Gastroesophageal sphincter (tissue), 4 donors: ENCODE measurements at regions not wholly inside any gene's neighbourhood (a gene's known extent, or its start where the extent isn't known, plus 50 kb on each side); places are given as distances from the start of the nearest gene placed in this dataset.

Experiments
- ATAC-seq: fragments of 150-250 bp; one replicate; pipeline ENCODE4 v1.9.1; 2016; ENCODE audit warnings: mild to moderate bottlenecking, moderate library complexity
- H3K27ac ChIP-seq, 4 donors: fragments of 200-600 bp; sonication (generic) in 3 of 4; 1 replicate in 3 of 4; 2 replicates in 1 of 4; pipeline ENCODE4 v1.5.1; 2016 to 2019
- H3K27me3 ChIP-seq: fragments of 200-600 bp; sonication (generic); one replicate; pipeline ENCODE4 v1.5.1; 2019
- H3K36me3 ChIP-seq, 2 donors: fragments of 200-600 bp; sonication (generic); one replicate each; pipeline ENCODE4 v1.5.1; 2019; ENCODE audit warnings: control low read depth in 1 of 2
- H3K4me1 ChIP-seq, 3 donors: fragments of 200-600 bp; sonication (generic); 1 replicate in 2 of 3; 2 replicates in 1 of 3; pipeline ENCODE4 v1.5.1; 2016 to 2019; ENCODE audit warnings: control low read depth in 2 of 3
- H3K4me3 ChIP-seq, 2 donors: fragments of 200-600 bp; sonication (generic); one replicate each; pipeline ENCODE4 v1.5.1; 2019; ENCODE audit warnings: mild to moderate bottlenecking in 1 of 2, moderate library complexity in 1 of 2
- H3K9me3 ChIP-seq, 3 donors: fragments of 200-600 bp; sonication (generic); one replicate each; pipeline ENCODE4 v1.5.1; 2017 to 2019; ENCODE audit warnings: control low read depth in 2 of 3
- EP300 ChIP-seq: sonication (generic); formaldehyde crosslinking; IDR thresholded peaks from one replicate; pipeline ENCODE4 v1.6.1; 2017; ENCODE audit warnings: antibody characterized with exemption, mild to moderate bottlenecking
- POLR2A ChIP-seq, 2 donors: fragments of 450-650 bp; IDR thresholded peaks; one replicate each; pipeline ENCODE4 v1.6.1; 2017; ENCODE audit warnings: antibody characterized with exemption in 2 of 2, mild to moderate bottlenecking in 2 of 2, moderate library complexity in 1 of 2
- POLR2AphosphoS5 ChIP-seq: sonication (generic); formaldehyde crosslinking; IDR thresholded peaks from one replicate; pipeline ENCODE4 v1.6.1; 2017; ENCODE audit warnings: antibody characterized with exemption
- WGBS, 2 donors: methylation state at CpG; one replicate each; pipeline ENCODE4 v1.1.5; 2018; ENCODE audit warnings: low coverage in 1 of 2; 5-methylcytosine and 5-hydroxymethylcytosine counted together
- TF ChIP-seq, protein P1 (sequence below), 4 experiments: fragments of 200-600 bp in 2 of 4; fragments of 450-650 bp in 2 of 4; sonication (generic) in 1 of 4; IDR thresholded peaks; one replicate each; pipeline ENCODE4 v1.5.1; 2017 to 2019; ENCODE audit warnings: antibody characterized with exemption in 4 of 4, mild to moderate bottlenecking in 2 of 4, moderate library complexity in 2 of 4

DNA sequence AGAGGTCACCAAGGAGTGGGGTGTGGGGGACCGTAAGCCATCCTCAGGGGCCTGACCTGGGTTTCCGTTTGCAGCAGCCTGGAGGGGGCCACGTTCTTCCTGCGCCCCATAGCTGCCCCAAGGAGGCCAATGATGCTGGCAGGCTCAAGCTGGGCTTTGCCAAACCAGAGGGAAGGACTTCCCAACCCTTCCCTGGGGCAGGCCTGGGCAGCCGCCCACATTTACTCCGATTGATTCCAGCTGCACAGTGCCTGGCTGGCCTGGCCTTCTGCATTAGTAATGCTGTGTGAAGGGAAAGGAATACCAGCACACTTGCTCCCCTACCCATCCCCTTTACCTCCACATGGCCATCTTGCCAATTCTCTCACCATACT is 360.6 kb upstream of the SLC14A2 start:
- peak; percentile 57 for ATAC-seq
- no peak for TF ChIP-seq POLR2A (IDR thresholded peaks at IDR 0.05)
- TF ChIP-seq, protein P1, sequence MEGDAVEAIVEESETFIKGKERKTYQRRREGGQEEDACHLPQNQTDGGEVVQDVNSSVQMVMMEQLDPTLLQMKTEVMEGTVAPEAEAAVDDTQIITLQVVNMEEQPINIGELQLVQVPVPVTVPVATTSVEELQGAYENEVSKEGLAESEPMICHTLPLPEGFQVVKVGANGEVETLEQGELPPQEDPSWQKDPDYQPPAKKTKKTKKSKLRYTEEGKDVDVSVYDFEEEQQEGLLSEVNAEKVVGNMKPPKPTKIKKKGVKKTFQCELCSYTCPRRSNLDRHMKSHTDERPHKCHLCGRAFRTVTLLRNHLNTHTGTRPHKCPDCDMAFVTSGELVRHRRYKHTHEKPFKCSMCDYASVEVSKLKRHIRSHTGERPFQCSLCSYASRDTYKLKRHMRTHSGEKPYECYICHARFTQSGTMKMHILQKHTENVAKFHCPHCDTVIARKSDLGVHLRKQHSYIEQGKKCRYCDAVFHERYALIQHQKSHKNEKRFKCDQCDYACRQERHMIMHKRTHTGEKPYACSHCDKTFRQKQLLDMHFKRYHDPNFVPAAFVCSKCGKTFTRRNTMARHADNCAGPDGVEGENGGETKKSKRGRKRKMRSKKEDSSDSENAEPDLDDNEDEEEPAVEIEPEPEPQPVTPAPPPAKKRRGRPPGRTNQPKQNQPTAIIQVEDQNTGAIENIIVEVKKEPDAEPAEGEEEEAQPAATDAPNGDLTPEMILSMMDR (IDR thresholded peaks at IDR 0.05): no peak
- no peak for TF ChIP-seq POLR2AphosphoS5
- TF ChIP-seq EP300: no peak
- Histone ChIP-seq H3K9me3 (no peaks in the 10 kb centered on the region), H3K27ac (peak overlapping the region in 3 of 4 donors; percentile 54 to 69 (median 65)), H3K4me3 (no peak overlapping the region), H3K36me3 (no peaks in the 10 kb centered on the region), H3K27me3 (no peaks in the 10 kb centered on the region), H3K4me1 (peaks cover 15 to 66% (median 18%) of the 10 kb centered on the region in 3 donors)
- 52% methylated on average over 5 of the region's 6 CpGs; no CpG with 5 or more reads in 1 of the 2 donors for WGBS, 2 donors

DNA sequence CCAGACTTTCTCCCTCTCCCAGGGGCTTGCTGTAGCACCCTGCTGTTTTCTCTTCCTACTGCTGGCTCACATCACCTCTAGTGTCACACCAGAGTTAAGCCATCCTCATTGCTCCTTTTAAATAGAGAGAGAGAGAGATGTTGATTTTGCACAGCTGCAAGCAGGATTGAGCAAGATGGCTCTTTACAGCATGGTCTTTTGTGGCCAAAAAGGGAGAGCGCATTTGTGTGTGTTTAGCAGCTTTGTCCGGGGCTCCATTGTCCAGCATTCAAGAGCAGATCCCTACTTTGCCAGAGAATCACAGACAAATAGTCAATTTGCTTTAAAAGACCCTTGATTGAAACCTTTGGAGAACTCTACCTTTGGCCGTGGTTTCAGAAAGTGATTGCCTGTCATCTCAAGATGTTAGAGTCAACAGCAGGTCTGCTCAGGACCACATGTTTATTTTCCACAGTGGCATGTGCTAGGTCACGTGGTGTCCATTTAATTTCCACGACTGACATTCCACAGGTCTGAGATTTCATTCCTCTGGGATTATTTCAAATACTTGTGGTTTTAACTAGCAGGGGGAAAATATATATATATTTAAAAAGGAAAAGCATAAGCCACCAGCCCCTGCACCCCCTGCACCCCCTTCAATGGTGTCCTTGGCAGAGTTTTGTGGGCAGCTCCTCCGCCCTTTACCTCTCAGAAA is 359.9 kb upstream of the SLC14A2 start:
- peak; percentile 88 for ATAC-seq
- Histone ChIP-seq H3K36me3 (no peaks in the 10 kb centered on the region), H3K27ac (peak overlapping the region in 3 of 4 donors; percentile 54 to 69 (median 65)), H3K4me3 (no peak overlapping the region), H3K9me3 (no peaks in the 10 kb centered on the region), H3K27me3 (no peaks in the 10 kb centered on the region), H3K4me1 (peaks cover 12 to 59% (median 14%) of the 10 kb centered on the region in 3 donors)
- 33 to 44% methylated on average over 1 to 6 of the region's 6 CpGs for WGBS, 2 donors
- peak; percentile 81 for TF ChIP-seq POLR2AphosphoS5
- TF ChIP-seq POLR2A (IDR thresholded peaks at IDR 0.05): no peak
- no peak for TF ChIP-seq EP300
- TF ChIP-seq, protein P1 (IDR thresholded peaks at IDR 0.05): no peak

DNA sequence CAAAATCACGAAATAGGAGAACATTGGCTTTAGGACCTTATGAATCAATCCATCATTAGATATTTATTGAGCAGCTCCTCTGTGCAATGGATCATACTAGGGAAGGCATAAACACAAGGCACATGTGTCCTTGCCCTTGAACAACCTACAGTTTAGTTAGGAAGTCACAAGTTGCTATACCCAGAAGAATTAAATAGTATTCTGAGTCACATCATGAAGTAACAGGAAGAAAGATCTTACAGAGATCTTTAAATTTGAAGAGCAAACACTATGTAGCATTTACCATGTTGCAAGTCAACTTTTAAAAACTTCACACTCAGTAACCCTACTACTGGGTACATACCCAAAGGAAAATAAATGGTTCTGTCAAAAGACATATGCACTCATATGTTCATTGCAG is 355.2 kb upstream of the SLC14A2 start:
- no peaks in the 10 kb centered on the region for H3K36me3 ChIP-seq
- no peaks in the 10 kb centered on the region for H3K27me3 ChIP-seq
- H3K27ac ChIP-seq: no peak overlapping the region
- H3K4me3 ChIP-seq: no peak overlapping the region
- H3K9me3 ChIP-seq: no peaks in the 10 kb centered on the region
- peaks cover 3 to 13% (median 4%) of the 10 kb centered on the region in 3 donors for H3K4me1 ChIP-seq
- 63% methylated on average over 1 of the region's 1 CpG; no CpG with 5 or more reads in 1 of the 2 donors for WGBS, 2 donors
- no peak for ATAC-seq
- TF ChIP-seq POLR2A (IDR thresholded peaks at IDR 0.05) (no peak), EP300 (no peak), POLR2AphosphoS5 (no peak)
- TF ChIP-seq, protein P1 (IDR thresholded peaks at IDR 0.05): no peak

DNA sequence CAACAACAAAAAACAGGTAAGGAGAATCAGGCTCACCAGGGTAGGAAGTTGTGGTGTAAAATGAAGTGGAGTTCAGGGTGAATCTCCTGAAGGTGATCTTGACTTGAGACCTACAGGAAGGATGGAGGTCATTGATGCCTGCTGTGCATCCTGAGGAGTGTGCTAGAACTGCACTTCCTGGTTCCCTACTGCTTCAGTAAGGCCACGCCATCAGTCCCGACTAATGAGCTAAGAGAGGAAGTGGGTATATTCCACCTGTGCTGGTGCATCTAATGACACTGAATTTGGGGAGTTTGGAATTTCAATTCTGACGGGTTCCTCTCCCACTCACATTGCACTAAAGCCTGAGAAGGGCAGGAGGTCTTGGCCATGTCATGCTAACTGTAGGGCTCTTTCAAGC is 349.3 kb upstream of the SLC14A2 start:
- H3K4me3 ChIP-seq: no peak overlapping the region
- peaks cover 0 to 9% (median 4%) of the 10 kb centered on the region in 3 donors for H3K4me1 ChIP-seq
- 83 to 93% methylated on average over 1 to 3 of the region's 3 CpGs for WGBS, 2 donors
- ATAC-seq: no peak
- H3K36me3 ChIP-seq: no peaks in the 10 kb centered on the region
- no peak for TF ChIP-seq POLR2A (IDR thresholded peaks at IDR 0.05)
- TF ChIP-seq, protein P1 (IDR thresholded peaks at IDR 0.05): no peak
- TF ChIP-seq EP300: no peak
- no peak for TF ChIP-seq POLR2AphosphoS5
- H3K27ac ChIP-seq: no peak overlapping the region
- H3K9me3 ChIP-seq: peaks cover 0 to 3% (median 0%) of the 10 kb centered on the region in 3 donors
- no peaks in the 10 kb centered on the region for H3K27me3 ChIP-seq

DNA sequence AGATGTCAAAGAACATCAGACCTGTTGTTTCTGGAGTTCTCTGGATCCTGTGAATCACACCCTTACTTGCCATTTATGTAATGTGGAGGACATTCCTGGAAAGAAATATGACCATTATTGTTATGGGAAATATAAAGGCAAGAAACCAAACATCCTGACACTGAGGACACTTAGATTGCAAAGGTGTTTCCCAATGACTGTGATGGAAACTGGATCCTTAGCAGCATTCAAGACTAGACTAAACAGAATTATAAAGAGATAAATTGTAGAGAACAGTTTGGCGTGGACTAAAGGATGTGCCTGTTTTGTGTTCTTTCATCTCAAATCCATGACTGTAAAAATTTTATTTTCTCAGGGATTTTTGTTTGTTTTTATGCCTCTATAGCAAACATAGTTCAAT is 347.7 kb upstream of the SLC14A2 start:
- ATAC-seq: peak; percentile 46
- Histone ChIP-seq H3K27ac (peak overlapping the region in 2 of 4 donors; percentile 27 to 38), H3K36me3 (no peaks in the 10 kb centered on the region), H3K9me3 (peaks cover 0 to 7% (median 0%) of the 10 kb centered on the region in 3 donors), H3K27me3 (no peaks in the 10 kb centered on the region), H3K4me3 (no peak overlapping the region), H3K4me1 (peaks cover 0 to 9% (median 4%) of the 10 kb centered on the region in 3 donors)
- TF ChIP-seq POLR2A (IDR thresholded peaks at IDR 0.05) (no peak), POLR2AphosphoS5 (peak; percentile 4)
- 46 to 75% methylated on average over 1 of the region's 1 CpG for WGBS, 2 donors
